CD4-positive, alpha-beta T cell treated with Interleukin-2 at 100 ng/mL for 4 hours (primary cell): ENCODE measurements at regions not wholly inside any gene's neighbourhood (a gene's known extent, or its start where the extent isn't known, plus 50 kb on each side); places are given as distances from the start of the nearest gene placed in this dataset.

Experiments used
- DNase-seq: peaks from one replicate; pipeline ENCODE4 v3.0.0-alpha.2; 2020; ENCODE audit warnings: low spot score

GRCh38 chr2:221353201-221353600 is 218.9 kb downstream of the EPHA4 start:
- no peak for DNase-seq

- DNase-seq, result no peak
These were observed 211.8 kb downstream of the EPHA4 start for GRCh38 chr2:221360312-221360711.

- DNase-seq, result no peak
These were observed 211.4 kb downstream of the EPHA4 start for GRCh38 chr2:221360742-221361141.

GRCh38 chr2:221361633-221362032 is 210.5 kb downstream of the EPHA4 start:
- DNase-seq, result no peak

- no peak for DNase-seq
These were observed 207.4 kb downstream of the EPHA4 start for GRCh38 chr2:221364672-221365071.
